Activated naive CD4-positive, alpha-beta T cell treated with anti-CD3 and anti-CD28 coated beads, Interleukin-2, amount 50 U/mL, for 72 hours (primary cell): ENCODE measurements at regions not wholly inside any gene's neighbourhood (a gene's known extent, or its start where the extent isn't known, plus 50 kb on each side); places are given as distances from the start of the nearest gene placed in this dataset.
A peak's percentile ranks its signal among the peaks of the same experiment; 100 is the strongest.

ENCODE experiments used
- ATAC-seq, 2 donors: fragments of 150-1000 bp; cut with Tn5 transposase; 2 replicates each; pipeline ENCODE4 v1.10.0; 2021; ENCODE audit warnings: mild to moderate bottlenecking in 2 of 2, moderate library complexity in 2 of 2
- DNase-seq, 2 donors: peaks; one replicate each; pipeline ENCODE4 v3.0.0; 2021 to 2022; ENCODE audit warnings: low spot score in 2 of 2
- H3K27ac Mint-ChIP-seq, 2 donors: one replicate each; pipeline ENCODE4 v1.8.0; 2022; ENCODE audit warnings: mild to moderate bottlenecking in 2 of 2, mixed read lengths in 2 of 2
- H3K36me3 Mint-ChIP-seq, 2 donors: one replicate each; pipeline ENCODE4 v1.8.0; 2022; ENCODE audit warnings: mixed read lengths in 2 of 2
- H3K9me3 Mint-ChIP-seq, 2 donors: one replicate each; pipeline ENCODE4 v1.8.0; 2022; ENCODE audit warnings: mixed read lengths in 2 of 2

DNA sequence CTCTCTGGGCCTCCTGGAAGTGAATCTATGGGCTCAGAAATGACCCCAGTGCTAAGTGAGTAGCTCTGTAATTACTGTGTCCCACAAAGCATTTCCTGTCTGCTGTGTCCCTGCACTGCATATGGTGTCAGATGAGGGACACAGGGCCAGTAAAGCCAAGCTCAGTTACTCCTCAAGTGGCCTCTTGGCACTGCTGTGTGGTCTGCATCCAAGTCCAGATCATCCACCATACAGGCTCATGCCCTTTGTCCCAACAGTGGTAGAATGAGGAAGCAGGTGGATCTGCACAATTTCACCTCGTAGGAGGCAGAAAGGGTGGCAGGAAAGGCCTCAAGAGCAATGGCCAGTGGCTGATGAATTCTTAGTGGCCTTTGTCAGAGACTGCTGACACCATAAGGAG, 146.8 kb downstream of the SOX9 start:
- peaks cover 7 to 11% of the 10 kb centered on the region in 2 donors for H3K9me3 Mint-ChIP-seq
- H3K36me3 Mint-ChIP-seq, result no peaks in the 10 kb centered on the region
- ATAC-seq (no peak), DNase-seq (no peak)
- H3K27ac Mint-ChIP-seq, result no peak overlapping the region

GRCh38 chr17:72268431-72268830, 147.6 kb downstream of the SOX9 start:
- ATAC-seq (no peak), DNase-seq (no peak)
- Mint-ChIP-seq H3K36me3 (no peaks in the 10 kb centered on the region), H3K9me3 (peaks cover 6 to 9% of the 10 kb centered on the region in 2 donors), H3K27ac (no peak overlapping the region)

- no peak for DNase-seq
- no peaks in the 10 kb centered on the region for H3K36me3 Mint-ChIP-seq
- H3K27ac Mint-ChIP-seq, result no peak overlapping the region
- ATAC-seq, result no peak
- H3K9me3 Mint-ChIP-seq, result peaks cover 0 to 6% of the 10 kb centered on the region in 2 donors
Measured at GRCh38 chr17:72270273-72270924, 149.6 kb downstream of the SOX9 start.

DNA sequence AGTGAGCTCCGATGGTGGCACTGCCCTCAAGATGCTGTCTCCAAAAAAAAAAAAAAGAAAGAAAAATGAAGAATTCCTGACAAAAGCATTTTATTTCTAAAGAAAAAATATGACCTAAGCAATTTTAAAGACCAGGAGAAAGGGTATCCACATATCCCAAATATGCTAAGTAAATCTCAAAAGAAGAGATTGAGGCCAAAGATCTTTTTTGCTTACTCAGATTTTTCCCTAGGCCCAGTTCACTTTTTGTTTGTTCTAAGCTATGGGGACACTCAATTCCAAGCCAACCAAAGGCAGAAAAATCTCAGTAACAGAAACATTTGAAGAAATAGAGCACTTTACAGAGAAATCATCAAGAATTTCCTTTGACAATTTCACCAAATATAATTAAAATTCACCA, 150.8 kb downstream of the SOX9 start:
- H3K9me3 Mint-ChIP-seq, result peaks cover 0 to 18% of the 10 kb centered on the region in 2 donors
- no peaks in the 10 kb centered on the region for H3K36me3 Mint-ChIP-seq
- no peak overlapping the region for H3K27ac Mint-ChIP-seq
- ATAC-seq (no peak), DNase-seq (no peak)

- no peak overlapping the region for H3K27ac Mint-ChIP-seq
- peaks cover 0 to 18% of the 10 kb centered on the region in 2 donors for H3K9me3 Mint-ChIP-seq
- H3K36me3 Mint-ChIP-seq, result no peaks in the 10 kb centered on the region
- ATAC-seq, result no peak
- DNase-seq, result no peak
Measured at GRCh38 chr17:72273289-72274056, 152.7 kb downstream of the SOX9 start.

GRCh38 chr17:72274614-72275013, 153.8 kb downstream of the SOX9 start:
- no peak for ATAC-seq
- Mint-ChIP-seq H3K9me3 (peaks cover 0 to 18% of the 10 kb centered on the region in 2 donors), H3K36me3 (no peaks in the 10 kb centered on the region), H3K27ac (no peak overlapping the region)
- DNase-seq, result no peak

DNA sequence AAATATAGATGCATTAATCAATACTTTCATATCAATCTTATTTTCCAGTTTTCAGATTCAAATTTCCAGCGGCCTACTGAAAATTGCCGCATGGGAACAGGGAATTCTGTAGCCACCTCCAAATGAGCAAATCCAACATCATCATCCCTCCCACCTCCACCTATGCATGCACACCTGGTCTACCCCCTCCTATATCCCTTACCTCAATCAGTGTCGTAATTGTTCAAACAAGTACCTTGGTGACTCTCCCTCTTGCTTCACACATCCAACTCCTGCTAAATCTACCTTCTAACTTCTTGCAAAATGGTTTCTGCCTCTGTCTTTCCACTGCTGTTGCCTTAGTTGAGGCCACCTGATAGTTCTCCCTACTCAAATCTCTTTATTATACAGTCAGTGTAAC, 160.1 kb downstream of the SOX9 start:
- Mint-ChIP-seq H3K27ac (no peak overlapping the region), H3K9me3 (peaks cover 6 to 14% of the 10 kb centered on the region in 2 donors)
- ATAC-seq, result no peak

GRCh38 chr17:72282439-72283029, 161.7 kb downstream of the SOX9 start:
- Mint-ChIP-seq H3K9me3 (peaks cover 6 to 8% of the 10 kb centered on the region in 2 donors), H3K27ac (no peak overlapping the region), H3K36me3 (no peaks in the 10 kb centered on the region)
- no peak for DNase-seq
- ATAC-seq, result no peak

More for the DNA sequence above, 160.1 kb downstream of the SOX9 start:
- no peaks in the 10 kb centered on the region for H3K36me3 Mint-ChIP-seq
- no peak for DNase-seq

DNA sequence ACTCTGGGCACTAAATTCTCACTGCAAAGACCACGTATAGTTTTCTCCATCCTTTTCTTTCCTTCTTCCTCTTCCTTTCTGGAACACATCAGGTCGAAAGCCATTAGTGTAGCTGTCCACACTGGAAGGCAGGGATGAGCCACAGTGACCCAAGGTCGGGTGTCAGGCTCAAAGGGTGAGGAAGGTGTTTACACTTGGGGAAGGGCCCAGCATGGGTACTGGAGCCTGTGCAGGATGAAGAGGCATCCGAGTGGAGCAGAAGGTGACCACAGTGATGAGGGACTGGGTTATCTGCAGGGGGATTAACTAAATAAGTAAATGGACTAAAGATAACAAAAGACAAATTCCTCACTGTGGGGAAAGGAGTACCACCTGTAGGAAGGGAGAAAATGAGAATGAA, 164.0 kb downstream of the SOX9 start:
- no peak for DNase-seq
- Mint-ChIP-seq H3K27ac (no peak overlapping the region), H3K9me3 (peaks cover 6 to 7% of the 10 kb centered on the region in 2 donors), H3K36me3 (no peaks in the 10 kb centered on the region)
- no peak for ATAC-seq

DNA sequence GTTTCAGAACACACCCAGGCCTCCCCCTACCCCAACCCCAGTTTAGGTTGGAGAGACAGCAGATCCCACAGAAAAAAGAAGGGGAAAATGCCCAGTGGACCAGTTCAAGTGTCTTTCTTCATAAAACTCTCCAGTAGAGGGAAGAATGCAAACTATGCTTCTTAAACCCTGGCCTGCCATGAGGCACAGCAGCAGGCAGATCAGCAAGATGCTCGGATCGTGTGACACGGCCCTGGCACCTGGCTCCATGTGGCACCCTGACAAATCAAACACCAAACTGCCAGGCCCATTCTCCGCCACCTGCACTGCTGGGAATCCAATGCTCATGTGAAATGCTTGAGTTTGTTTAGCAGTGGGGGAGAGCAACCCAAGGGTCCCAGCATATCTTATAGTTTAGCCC, 166.8 kb downstream of the SOX9 start:
- DNase-seq, result no peak
- no peak overlapping the region for H3K27ac Mint-ChIP-seq
- no peaks in the 10 kb centered on the region for H3K36me3 Mint-ChIP-seq
- H3K9me3 Mint-ChIP-seq, result no peaks in the 10 kb centered on the region
- no peak for ATAC-seq

- no peak overlapping the region for H3K27ac Mint-ChIP-seq
- peaks cover 0 to 3% of the 10 kb centered on the region in 2 donors for H3K9me3 Mint-ChIP-seq
- DNase-seq (no peak), ATAC-seq (no peak)
- no peaks in the 10 kb centered on the region for H3K36me3 Mint-ChIP-seq
Measured at GRCh38 chr17:72294487-72294893, 173.7 kb downstream of the SOX9 start.

DNA sequence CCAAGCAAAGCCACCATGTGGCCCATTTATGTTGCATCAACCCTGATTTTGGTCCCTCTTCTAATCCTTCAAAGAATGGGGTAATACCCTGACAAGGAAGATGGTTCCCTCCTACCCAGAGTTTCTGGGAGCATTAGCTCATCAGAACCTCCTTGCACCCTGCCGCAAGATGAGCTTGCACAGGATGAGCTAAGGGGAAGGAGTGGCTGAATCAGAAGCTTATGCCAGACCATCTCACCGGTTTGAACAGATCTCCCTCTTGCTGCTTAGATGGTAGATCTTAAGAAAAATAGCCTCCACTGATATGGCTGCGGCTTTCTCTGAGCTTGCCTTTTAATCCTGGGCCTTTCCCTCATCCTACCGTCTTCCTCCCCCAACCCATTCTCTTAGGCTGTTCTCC, 175.1 kb downstream of the SOX9 start:
- H3K27ac Mint-ChIP-seq, result peak overlapping the region in 1 of 2 donors; percentile 85
- H3K9me3 Mint-ChIP-seq, result peaks cover 0 to 3% of the 10 kb centered on the region in 2 donors
- DNase-seq (no peak), ATAC-seq (no peak)
- H3K36me3 Mint-ChIP-seq, result no peaks in the 10 kb centered on the region

DNA sequence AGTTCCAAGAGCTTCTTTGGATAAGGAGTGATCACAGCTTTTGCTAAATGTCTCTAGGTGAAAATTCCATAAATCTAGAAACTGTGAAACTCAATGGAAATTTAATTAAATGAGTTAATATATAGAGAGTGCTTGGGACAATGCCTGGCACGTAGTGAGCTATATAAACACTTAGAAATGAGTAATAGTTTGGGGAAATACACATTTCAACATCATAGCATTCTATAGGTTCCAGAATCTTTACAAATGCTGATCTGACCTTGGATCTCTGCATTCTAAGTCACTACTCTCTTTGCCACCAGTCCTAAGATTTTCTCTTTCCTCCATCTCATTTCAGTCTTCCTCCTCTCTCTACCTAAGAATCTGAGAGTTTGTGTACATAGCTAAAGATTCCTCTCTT, 175.6 kb downstream of the SOX9 start:
- ATAC-seq, result no peak
- H3K36me3 Mint-ChIP-seq, result no peaks in the 10 kb centered on the region

GRCh38 chr17:72297326-72298115, 176.7 kb downstream of the SOX9 start:
- H3K9me3 Mint-ChIP-seq, result peaks cover 0 to 3% of the 10 kb centered on the region in 2 donors
- H3K36me3 Mint-ChIP-seq, result no peaks in the 10 kb centered on the region
- ATAC-seq (no peak), DNase-seq (no peak)
- H3K27ac Mint-ChIP-seq, result no peak overlapping the region

More for the DNA sequence above, 175.6 kb downstream of the SOX9 start:
- Mint-ChIP-seq H3K9me3 (peaks cover 0 to 3% of the 10 kb centered on the region in 2 donors), H3K27ac (no peak overlapping the region)
- DNase-seq, result no peak

GRCh38 chr17:72299100-72299499, 178.3 kb downstream of the SOX9 start:
- Mint-ChIP-seq H3K36me3 (no peaks in the 10 kb centered on the region), H3K27ac (no peak overlapping the region), H3K9me3 (peaks cover 0 to 3% of the 10 kb centered on the region in 2 donors)
- no peak for ATAC-seq
- DNase-seq, result no peak

DNA sequence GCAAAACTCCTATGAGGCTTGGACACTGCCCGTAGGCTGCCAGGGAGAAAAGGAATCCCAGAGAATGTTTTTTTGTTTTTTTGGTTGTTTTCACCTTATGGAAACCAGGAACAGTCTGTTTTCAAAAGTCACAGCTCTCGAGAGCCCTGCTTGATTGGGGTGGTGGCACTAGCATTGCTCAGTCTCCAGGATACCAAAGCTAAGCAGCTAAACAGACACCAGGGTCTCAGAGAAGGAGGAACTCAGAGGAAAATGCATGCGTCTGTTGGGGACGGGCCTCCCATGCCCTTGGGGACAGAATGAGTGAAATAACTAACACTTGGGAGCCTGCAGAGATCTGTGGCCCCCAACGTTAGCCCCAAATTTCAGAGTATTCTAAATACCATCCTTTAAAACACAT, 178.8 kb downstream of the SOX9 start:
- Mint-ChIP-seq H3K9me3 (peaks cover 0 to 3% of the 10 kb centered on the region in 2 donors), H3K27ac (no peak overlapping the region), H3K36me3 (no peaks in the 10 kb centered on the region)
- DNase-seq, result no peak
- no peak for ATAC-seq

DNA sequence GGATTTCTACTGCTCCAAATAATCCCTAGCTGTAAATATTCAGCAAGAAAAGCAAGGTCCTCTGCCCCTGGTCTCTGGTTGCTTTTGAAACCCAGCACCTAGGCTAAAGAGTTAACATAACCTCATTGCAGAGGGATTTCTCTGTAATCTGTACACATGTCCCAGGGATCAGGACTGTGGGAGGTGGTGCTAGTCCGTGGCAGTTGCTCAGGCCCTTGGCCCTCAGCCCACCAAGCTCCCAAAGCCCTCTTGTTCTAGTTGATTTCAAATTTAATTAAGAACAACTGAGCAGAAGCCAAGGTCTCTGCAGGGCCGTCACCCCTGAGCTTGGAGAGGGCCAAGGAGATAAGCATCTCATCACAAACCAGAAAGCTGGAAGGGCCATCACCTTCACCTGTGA, 181.1 kb downstream of the SOX9 start:
- Mint-ChIP-seq H3K27ac (no peak overlapping the region), H3K9me3 (no peaks in the 10 kb centered on the region), H3K36me3 (no peaks in the 10 kb centered on the region)
- DNase-seq (no peak), ATAC-seq (no peak)
